ENCODE measurements at regions not wholly inside any gene's neighbourhood (a gene's known extent, or its start where the extent isn't known, plus 50 kb on each side); places are given as distances from the start of the nearest gene placed in this dataset.

DNA sequence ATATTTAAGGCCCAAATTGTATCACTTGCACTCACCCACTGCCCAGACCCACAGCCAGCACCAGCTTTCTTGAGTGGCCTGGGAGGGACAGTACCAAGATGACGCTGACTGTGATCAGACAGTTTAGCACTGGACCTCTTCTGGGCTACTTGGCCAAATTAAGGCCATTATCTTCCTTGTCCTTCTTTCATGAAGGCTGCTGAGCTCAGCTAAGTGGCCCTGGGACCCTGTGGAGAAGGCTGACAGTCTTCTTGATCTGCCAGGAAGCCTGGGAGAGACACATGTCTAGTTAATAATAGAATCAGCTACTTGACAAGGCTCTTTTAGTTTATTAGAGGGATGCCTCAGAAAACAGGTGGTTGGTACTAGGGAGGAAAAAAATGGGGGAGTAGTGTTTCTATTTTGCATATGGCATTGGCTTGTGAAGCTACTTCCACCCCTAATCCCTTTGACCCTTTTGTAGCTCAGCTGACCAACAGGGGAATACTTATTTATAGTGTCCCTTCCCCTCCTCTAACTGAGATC is 127.9 kb upstream of the NTM start:
- TF ChIP-seq, protein P1, sequence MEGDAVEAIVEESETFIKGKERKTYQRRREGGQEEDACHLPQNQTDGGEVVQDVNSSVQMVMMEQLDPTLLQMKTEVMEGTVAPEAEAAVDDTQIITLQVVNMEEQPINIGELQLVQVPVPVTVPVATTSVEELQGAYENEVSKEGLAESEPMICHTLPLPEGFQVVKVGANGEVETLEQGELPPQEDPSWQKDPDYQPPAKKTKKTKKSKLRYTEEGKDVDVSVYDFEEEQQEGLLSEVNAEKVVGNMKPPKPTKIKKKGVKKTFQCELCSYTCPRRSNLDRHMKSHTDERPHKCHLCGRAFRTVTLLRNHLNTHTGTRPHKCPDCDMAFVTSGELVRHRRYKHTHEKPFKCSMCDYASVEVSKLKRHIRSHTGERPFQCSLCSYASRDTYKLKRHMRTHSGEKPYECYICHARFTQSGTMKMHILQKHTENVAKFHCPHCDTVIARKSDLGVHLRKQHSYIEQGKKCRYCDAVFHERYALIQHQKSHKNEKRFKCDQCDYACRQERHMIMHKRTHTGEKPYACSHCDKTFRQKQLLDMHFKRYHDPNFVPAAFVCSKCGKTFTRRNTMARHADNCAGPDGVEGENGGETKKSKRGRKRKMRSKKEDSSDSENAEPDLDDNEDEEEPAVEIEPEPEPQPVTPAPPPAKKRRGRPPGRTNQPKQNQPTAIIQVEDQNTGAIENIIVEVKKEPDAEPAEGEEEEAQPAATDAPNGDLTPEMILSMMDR (IDR thresholded peaks at IDR 0.05) = no peak
- no peak for TF ChIP-seq POLR2A (IDR thresholded peaks at IDR 0.05)
